LNCaP clone FGC (cell line): ENCODE measurements at regions not wholly inside any gene's neighbourhood (a gene's known extent, or its start where the extent isn't known, plus 50 kb on each side); places are given as distances from the start of the nearest gene placed in this dataset.
"Not testable (repeated sequence)": the region's sequence is repeated elsewhere in the genome, so short reads cannot be mapped to it uniquely, and the experiment has no call there.

ENCODE experiments used
- DNase-seq: peaks from one replicate; pipeline ENCODE4 v3.0.0-alpha.2; 2011; ENCODE audit warnings: low read depth
- H3K4me3 ChIP-seq: 2 replicates; pipeline ENCODE4 v1.5.1; 2011; ENCODE audit warnings: mild to moderate bottlenecking, low read depth, low read length, control low read depth
- TF ChIP-seq, protein P1 (sequence below): IDR thresholded peaks from 2 replicates; pipeline ENCODE4 v1.5.1; 2012; ENCODE audit warnings: mild to moderate bottlenecking; ENCODE audit not compliant: control insufficient read depth, insufficient read depth; ENCODE audit errors: extremely low read depth

DNA sequence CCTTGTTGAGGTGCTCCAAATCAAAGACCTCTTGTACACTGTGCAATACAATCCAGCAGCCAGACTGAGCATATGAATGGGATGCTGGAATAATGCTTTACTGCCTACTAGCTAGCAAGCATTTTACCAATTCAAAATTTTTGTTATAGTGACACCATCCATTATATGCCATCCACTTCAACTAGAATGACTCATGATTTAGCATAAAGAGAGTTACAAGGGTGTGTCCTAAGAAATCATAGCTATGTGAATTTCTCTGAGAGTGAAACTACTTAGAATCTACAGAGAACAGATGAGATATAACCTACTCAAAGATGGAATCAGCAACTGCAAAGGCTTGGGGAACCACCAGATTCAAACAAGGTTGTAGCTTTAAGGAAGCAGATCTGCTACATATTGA lies 221.9 kb downstream of the LHFPL1 start:
- no peak for DNase-seq
- no peak overlapping the region for H3K4me3 ChIP-seq
- TF ChIP-seq, protein P1, sequence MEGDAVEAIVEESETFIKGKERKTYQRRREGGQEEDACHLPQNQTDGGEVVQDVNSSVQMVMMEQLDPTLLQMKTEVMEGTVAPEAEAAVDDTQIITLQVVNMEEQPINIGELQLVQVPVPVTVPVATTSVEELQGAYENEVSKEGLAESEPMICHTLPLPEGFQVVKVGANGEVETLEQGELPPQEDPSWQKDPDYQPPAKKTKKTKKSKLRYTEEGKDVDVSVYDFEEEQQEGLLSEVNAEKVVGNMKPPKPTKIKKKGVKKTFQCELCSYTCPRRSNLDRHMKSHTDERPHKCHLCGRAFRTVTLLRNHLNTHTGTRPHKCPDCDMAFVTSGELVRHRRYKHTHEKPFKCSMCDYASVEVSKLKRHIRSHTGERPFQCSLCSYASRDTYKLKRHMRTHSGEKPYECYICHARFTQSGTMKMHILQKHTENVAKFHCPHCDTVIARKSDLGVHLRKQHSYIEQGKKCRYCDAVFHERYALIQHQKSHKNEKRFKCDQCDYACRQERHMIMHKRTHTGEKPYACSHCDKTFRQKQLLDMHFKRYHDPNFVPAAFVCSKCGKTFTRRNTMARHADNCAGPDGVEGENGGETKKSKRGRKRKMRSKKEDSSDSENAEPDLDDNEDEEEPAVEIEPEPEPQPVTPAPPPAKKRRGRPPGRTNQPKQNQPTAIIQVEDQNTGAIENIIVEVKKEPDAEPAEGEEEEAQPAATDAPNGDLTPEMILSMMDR, result no peak

DNA sequence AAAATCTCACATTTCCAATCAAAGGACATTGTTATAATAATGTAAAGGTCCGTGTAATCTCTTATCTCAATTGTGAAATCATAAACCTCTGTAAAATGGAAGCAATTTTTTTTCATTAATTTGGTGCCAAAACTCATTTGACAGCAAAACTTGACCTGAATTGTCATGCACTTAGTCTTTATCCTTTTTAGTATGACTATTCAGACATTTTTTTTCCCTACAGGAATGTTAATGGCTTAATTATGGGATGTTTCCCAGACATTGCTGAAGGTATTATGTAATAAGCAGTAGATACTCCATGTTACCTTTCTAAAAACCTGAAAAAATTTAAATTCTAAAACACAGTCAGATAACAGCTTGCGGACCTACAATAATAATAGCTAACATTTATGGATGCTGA lies 228.9 kb downstream of the LHFPL1 start:
- no peak overlapping the region for H3K4me3 ChIP-seq
- TF ChIP-seq, protein P1, result no peak
- no peak for DNase-seq

DNA sequence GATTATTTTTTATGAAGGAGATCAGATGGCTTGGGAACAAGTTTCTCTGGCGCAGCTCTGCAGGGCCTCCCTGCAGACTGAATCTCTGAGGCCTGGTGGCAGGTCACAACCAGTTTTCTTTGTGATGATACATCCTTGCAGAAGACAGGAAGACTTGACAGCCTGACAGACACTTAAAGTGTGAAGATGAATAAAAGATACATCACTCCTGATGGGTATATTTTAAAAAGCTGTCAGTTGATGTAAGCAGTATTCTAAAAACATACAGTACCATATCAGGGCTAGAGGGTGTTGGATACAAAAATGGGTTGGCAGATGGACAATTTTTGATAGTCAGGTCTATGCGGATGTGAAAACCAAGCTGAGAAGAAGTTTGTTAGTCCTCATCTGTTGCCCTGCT lies 239.5 kb downstream of the LHFPL1 start:
- no peak overlapping the region for H3K4me3 ChIP-seq
- DNase-seq, result no peak
- TF ChIP-seq, protein P1, result no peak

DNA sequence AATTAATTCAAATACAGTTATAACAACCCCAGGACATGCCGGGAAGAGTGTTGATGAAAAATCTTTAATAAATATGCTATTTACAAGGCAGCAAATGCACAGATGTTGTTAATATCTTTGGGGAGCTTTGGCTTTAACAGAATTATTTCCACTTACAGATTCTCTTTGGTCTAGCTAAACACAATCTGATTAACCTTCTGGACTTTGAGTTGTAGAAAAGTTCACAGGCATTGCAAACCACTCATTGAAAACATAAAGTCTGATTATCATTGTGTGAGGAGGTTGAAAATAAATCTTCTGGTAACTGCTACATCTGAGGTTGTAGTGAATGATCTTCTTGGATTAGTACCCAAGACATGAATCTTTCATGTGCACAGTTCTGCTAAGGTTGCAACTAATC lies 255.6 kb downstream of the LHFPL1 start:
- TF ChIP-seq, protein P1, result no peak
- H3K4me3 ChIP-seq, result no peak overlapping the region
- DNase-seq, result no peak

DNA sequence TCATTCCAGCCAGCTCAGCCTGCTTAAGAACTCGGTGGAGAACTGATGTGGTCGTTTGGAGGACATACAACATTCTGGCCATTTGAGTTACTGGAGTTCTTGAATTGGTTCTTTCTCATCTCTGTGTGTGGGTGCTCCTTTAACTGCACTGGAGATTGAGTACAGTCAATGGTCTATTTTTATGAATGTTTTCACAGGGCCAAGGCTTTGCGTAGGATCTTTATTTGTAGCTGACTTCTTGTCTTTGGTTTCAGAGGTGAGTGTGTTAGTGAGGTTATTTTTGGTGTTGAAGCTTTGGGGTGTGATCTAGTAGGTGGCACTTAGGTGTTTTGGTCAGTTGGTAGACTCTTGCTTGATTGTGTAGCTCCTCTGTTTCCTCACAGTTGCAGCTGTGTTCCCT lies 288.4 kb downstream of the LHFPL1 start:
- TF ChIP-seq, protein P1, result no peak
- DNase-seq, result no peak
- no peak overlapping the region for H3K4me3 ChIP-seq

DNA sequence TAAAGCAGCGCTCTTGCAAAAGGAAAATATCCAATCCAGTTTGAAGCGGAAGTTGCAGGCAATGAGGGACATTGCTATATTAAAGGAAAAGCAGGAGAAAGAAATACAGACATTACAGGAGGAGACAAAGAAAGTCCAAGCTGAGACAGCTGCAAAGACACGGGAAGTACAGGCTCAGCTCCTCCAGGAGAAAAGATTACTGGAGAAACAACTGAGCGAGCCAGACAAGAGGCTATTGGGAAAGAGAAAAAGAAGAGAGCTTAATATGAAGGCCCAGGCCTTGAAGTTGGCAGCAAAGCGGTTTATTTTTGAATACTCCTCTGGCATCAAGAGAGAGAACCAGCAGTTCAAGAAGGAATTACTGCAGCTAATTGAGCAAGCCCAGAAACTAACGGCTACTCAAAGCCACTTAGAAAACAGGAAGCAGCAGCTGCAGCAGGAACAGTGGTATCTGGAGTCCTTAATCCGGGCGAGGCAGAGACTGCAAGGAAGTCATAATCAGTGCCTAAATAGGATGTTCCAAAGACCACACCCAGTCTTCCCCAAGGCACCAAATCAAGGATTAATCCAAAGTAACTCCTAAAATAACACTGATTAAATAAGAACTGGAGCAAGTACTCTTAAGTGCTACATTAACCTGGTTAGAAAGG lies 298.0 kb downstream of the LHFPL1 start:
- not testable (repeated sequence) for DNase-seq, H3K4me3 ChIP-seq

DNA sequence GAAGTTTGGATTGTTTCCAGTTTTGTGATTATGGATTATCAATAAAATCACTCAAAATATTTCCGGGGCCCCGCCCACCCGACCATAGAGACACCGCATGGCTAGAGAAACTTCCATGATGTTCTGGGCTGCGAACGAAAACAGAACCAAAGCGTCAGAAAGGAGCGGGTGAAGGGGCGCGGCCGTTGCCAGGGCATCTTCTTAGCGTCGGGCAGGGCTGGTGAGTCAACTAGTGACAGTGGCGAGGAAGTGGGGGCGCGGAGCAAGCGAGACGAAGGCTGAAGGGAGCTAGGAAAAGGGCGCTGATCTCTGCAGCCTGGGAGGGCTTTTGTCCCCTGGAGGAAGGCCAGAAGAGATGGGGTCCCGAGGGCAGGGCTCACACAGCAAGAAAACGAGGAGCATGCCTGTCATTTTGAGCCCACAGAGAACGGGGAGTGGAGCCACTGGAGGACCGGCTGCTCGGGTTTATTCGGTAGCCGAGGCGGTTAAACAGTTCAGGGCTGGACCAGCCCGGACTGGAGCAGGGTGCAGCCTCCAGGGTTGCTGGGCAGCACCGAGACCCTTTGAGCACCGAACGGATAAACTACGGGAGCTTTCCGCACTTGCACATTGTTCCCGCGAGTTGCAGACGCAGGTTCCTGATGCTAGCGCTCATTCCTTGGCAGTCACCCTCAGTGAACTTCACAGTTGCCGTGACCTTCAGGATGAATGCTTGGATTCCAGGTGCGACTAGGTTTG lies 298.1 kb upstream of the TRPC5 start:
- H3K4me3 ChIP-seq, result no peak overlapping the region
- TF ChIP-seq, protein P1, result no peak
- no peak for DNase-seq
